ENCODE measurements at regions not wholly inside any gene's neighbourhood (a gene's known extent, or its start where the extent isn't known, plus 50 kb on each side); places are given as distances from the start of the nearest gene placed in this dataset.
"Not testable (repeated sequence)": the region's sequence is repeated elsewhere in the genome, so short reads cannot be mapped to it uniquely, and the experiment has no call there.

- no peak for DNase-seq (ENCODE audit: low spot score)
Measured at GRCh38 chr9:111276431-111277128, 53.4 kb downstream of the OR2K2 start.

GRCh38 chr9:111274737-111275136 is 55.3 kb downstream of the OR2K2 start:
- DNase-seq (ENCODE audit: low spot score), result no peak

GRCh38 chr9:111272581-111272980 is 57.4 kb downstream of the OR2K2 start:
- DNase-seq (ENCODE audit: low spot score), result no peak

- no peak for DNase-seq (ENCODE audit: low spot score)
Measured at GRCh38 chr9:111271481-111272080, 58.4 kb downstream of the OR2K2 start.

GRCh38 chr9:111271047-111271446 is 59.0 kb downstream of the OR2K2 start:
- DNase-seq (ENCODE audit: low spot score), result no peak

GRCh38 chr9:111266024-111266423 is 64.0 kb downstream of the OR2K2 start:
- DNase-seq (ENCODE audit: low spot score), result not testable (repeated sequence)

- no peak for DNase-seq (ENCODE audit: low spot score)
Measured at GRCh38 chr9:111263116-111263515, 66.9 kb downstream of the OR2K2 start.

- DNase-seq (ENCODE audit: low spot score), result no peak
Measured at GRCh38 chr9:111258875-111259271, 71.2 kb downstream of the OR2K2 start.

- no peak for DNase-seq (ENCODE audit: low spot score)
Measured at GRCh38 chr9:111258209-111258874, 71.7 kb downstream of the OR2K2 start.

- DNase-seq (ENCODE audit: low spot score), result no peak
Measured at GRCh38 chr9:111253742-111254437, 76.1 kb downstream of the OR2K2 start.

- no peak for DNase-seq (ENCODE audit: low spot score)
Measured at GRCh38 chr9:111250875-111251842, 78.9 kb downstream of the OR2K2 start.

- no peak for DNase-seq (ENCODE audit: low spot score)
Measured at GRCh38 chr9:111237447-111237846, 92.6 kb downstream of the OR2K2 start.

GRCh38 chr9:111236332-111236731 is 93.7 kb downstream of the OR2K2 start:
- DNase-seq (ENCODE audit: low spot score), result no peak

GRCh38 chr9:111233963-111234362 is 96.1 kb downstream of the OR2K2 start:
- DNase-seq (ENCODE audit: low spot score), result no peak

- DNase-seq (ENCODE audit: low spot score), result peak; percentile 4
Measured at GRCh38 chr9:111232997-111233790, 96.8 kb downstream of the OR2K2 start.

GRCh38 chr9:111231801-111232580 is 98.0 kb downstream of the OR2K2 start:
- no peak for DNase-seq (ENCODE audit: low spot score)

- no peak for DNase-seq (ENCODE audit: low spot score)
Measured at GRCh38 chr9:111222757-111223156, 107.3 kb downstream of the OR2K2 start.

- no peak for DNase-seq (ENCODE audit: low spot score)
Measured at GRCh38 chr9:111212874-111213273, 117.2 kb downstream of the OR2K2 start.

- DNase-seq (ENCODE audit: low spot score), result no peak
Measured at GRCh38 chr9:111198936-111199335, 131.1 kb downstream of the OR2K2 start.

- no peak for DNase-seq (ENCODE audit: low spot score)
Measured at GRCh38 chr9:111197256-111197655, 132.8 kb downstream of the OR2K2 start.
